T-helper 9 cell (primary cell): ENCODE measurements at regions not wholly inside any gene's neighbourhood (a gene's known extent, or its start where the extent isn't known, plus 50 kb on each side); places are given as distances from the start of the nearest gene placed in this dataset.
"Not testable (repeated sequence)": the region's sequence is repeated elsewhere in the genome, so short reads cannot be mapped to it uniquely, and the experiment has no call there.

Experiments
- DNase-seq: peaks from one replicate; pipeline ENCODE4 v3.0.0-alpha.2; 2020

GRCh38 chr6:12525276-12525675 lies 191.3 kb upstream of the PHACTR1 start:
- DNase-seq: no peak

GRCh38 chr6:12527339-12527738 lies 189.2 kb upstream of the PHACTR1 start:
- no peak for DNase-seq

GRCh38 chr6:12528136-12528535 lies 188.4 kb upstream of the PHACTR1 start:
- DNase-seq: no peak

- DNase-seq: no peak
Observed at GRCh38 chr6:12528581-12529363, 187.8 kb upstream of the PHACTR1 start.

- no peak for DNase-seq
Observed at GRCh38 chr6:12529364-12530019, 187.1 kb upstream of the PHACTR1 start.

GRCh38 chr6:12530345-12530744 lies 186.2 kb upstream of the PHACTR1 start:
- DNase-seq: no peak

GRCh38 chr6:12533586-12533985 lies 183.0 kb upstream of the PHACTR1 start:
- DNase-seq: no peak

GRCh38 chr6:12534069-12534853 lies 182.3 kb upstream of the PHACTR1 start:
- DNase-seq: no peak

- no peak for DNase-seq
Observed at GRCh38 chr6:12535586-12536314, 180.8 kb upstream of the PHACTR1 start.

GRCh38 chr6:12536416-12536815 lies 180.2 kb upstream of the PHACTR1 start:
- DNase-seq: no peak

- no peak for DNase-seq
Observed at GRCh38 chr6:12537389-12537788, 179.2 kb upstream of the PHACTR1 start.

- no peak for DNase-seq
Observed at GRCh38 chr6:12538881-12539357, 177.6 kb upstream of the PHACTR1 start.

GRCh38 chr6:12542319-12543115 lies 174.1 kb upstream of the PHACTR1 start:
- DNase-seq: not testable (repeated sequence)

- no peak for DNase-seq
Observed at GRCh38 chr6:12543953-12544352, 172.6 kb upstream of the PHACTR1 start.

- no peak for DNase-seq
Observed at GRCh38 chr6:12544821-12545565, 171.6 kb upstream of the PHACTR1 start.

GRCh38 chr6:12545619-12546409 lies 170.8 kb upstream of the PHACTR1 start:
- no peak for DNase-seq

GRCh38 chr6:12546410-12547002 lies 170.1 kb upstream of the PHACTR1 start:
- no peak for DNase-seq

GRCh38 chr6:12548526-12548925 lies 168.0 kb upstream of the PHACTR1 start:
- DNase-seq: no peak

- not testable (repeated sequence) for DNase-seq
Observed at GRCh38 chr6:12549445-12549844, 167.1 kb upstream of the PHACTR1 start.

- DNase-seq: not testable (repeated sequence)
Observed at GRCh38 chr6:12554820-12555219, 161.7 kb upstream of the PHACTR1 start.
